ENCODE measurements at regions not wholly inside any gene's neighbourhood (a gene's known extent, or its start where the extent isn't known, plus 50 kb on each side); places are given as distances from the start of the nearest gene placed in this dataset.

DNA sequence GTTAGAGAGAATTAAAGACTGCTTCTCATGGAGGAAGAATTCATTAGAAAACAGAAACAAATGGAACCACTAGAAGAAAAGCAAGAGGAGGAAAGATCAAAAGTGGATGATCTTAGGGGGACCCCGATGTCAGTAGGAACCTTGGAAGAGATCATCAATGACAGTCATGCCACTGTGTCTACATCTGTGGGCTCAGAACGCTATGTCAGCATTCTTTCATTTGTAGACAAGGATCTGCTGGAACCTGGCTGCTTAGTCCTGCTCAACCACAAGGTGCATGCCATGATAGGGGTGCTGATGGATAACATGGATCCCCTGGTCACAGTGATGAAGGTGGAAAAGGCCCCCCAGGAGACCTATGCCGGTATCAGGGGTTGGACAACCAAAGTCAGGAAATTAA lies 154.4 kb upstream of the CHRM2 start:
- DNase-seq (ENCODE audit: extremely low read depth, low read depth), result no peak
- TF ChIP-seq, protein P1, sequence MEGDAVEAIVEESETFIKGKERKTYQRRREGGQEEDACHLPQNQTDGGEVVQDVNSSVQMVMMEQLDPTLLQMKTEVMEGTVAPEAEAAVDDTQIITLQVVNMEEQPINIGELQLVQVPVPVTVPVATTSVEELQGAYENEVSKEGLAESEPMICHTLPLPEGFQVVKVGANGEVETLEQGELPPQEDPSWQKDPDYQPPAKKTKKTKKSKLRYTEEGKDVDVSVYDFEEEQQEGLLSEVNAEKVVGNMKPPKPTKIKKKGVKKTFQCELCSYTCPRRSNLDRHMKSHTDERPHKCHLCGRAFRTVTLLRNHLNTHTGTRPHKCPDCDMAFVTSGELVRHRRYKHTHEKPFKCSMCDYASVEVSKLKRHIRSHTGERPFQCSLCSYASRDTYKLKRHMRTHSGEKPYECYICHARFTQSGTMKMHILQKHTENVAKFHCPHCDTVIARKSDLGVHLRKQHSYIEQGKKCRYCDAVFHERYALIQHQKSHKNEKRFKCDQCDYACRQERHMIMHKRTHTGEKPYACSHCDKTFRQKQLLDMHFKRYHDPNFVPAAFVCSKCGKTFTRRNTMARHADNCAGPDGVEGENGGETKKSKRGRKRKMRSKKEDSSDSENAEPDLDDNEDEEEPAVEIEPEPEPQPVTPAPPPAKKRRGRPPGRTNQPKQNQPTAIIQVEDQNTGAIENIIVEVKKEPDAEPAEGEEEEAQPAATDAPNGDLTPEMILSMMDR (IDR thresholded peaks at IDR 0.05; ENCODE audit: low read depth, low read length), result no peak

DNA sequence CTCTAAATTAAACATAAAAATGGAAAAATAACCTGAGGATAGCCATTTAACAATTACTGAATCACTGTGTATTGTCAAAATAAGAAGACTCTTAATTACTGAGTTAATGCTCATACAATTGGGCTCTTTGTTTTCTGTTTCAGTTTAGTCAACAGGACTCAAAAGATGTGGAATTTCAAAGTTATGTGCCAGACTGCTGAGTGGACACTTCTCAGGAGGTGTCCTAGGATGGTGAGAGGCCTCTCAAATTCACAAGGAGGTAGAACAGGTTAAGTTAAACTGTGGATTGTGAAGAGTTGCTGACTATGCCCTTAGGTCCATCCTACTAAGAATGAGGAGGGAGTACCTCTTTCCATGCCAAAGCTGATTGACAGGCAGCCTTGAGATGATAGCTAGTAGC lies 157.7 kb upstream of the CHRM2 start:
- DNase-seq (ENCODE audit: extremely low read depth, low read depth), result no peak
- TF ChIP-seq, protein P1 (IDR thresholded peaks at IDR 0.05; ENCODE audit: low read depth, low read length), result no peak

DNA sequence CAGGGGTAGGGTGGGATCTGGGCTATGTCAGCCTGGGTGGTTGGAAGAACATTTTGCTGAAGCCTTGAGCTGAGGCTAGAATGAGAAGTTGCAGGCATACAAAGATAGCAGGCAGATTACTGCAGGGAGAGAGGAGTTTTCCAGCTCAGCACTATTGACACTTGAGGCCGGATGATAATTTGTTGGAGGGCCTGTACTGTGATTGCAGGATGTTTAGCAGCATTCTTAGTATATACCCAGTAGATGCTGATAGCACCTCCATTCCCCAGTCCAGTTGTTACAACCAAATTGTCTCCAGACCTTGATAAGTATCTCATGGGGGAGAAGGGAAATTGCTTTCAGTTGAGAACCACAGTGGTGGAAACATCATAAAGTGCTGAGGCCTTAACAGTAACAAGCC lies 158.6 kb upstream of the CHRM2 start:
- TF ChIP-seq, protein P1 (IDR thresholded peaks at IDR 0.05; ENCODE audit: low read depth, low read length), result no peak
- no peak for DNase-seq (ENCODE audit: extremely low read depth, low read depth)

DNA sequence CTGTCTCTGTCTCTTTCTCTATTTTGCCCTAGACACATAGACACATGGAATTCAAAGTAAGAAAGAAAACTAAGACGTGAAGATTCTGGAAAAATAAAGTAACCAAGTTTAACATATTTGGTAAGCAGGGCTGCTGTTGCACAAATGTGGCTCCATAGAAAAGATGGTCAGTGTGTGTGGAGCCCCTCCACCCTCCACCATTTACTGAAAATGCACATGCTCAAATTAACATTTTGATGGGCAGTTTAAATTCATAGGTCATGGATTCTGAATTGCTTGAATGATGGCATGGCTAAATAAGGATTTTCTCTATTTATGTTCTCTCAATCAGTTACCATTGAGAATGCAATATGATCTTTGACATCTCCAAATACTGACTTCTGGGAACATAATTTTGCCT lies 165.5 kb upstream of the CHRM2 start:
- no peak for DNase-seq (ENCODE audit: extremely low read depth, low read depth)
- TF ChIP-seq, protein P1 (IDR thresholded peaks at IDR 0.05; ENCODE audit: low read depth, low read length), result no peak

DNA sequence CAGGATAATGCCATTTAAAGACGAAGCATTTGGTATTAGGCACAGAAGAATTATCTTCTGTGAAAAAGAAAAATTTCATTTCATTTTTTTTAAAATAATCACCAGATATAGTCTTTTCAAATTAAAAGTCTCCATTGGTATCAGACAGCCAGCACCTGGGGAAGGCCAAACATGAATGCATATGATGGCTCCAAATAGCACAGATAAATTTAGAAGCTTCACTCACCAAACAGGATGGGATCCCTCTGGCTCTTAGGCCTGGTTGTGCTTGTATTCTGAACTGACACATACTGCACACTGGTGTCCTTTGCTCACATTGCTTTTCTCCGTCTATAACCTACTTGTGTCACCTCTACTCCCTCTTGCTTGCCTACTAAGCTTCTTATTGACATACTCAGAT lies 169.5 kb upstream of the CHRM2 start:
- TF ChIP-seq, protein P1 (IDR thresholded peaks at IDR 0.05; ENCODE audit: low read depth, low read length), result no peak
- no peak for DNase-seq (ENCODE audit: extremely low read depth, low read depth)

DNA sequence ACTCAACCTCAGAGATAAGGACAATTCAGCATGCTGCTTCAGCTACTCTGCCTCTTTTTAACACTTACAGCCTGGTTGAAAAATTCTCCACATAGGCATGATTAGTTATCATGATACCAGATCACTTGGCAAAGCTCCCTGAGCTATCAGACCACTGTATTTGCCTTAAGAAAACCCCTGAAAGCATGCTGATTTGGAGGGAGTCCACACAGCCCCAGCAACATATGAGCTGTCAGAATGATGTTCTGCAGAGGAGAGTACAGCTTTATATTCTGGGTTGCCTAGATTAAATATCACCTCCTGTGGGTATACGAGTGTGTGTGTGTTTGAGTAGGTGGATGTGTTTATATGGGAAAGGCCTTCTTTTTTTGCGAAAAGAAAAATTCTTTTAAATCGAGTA lies 170.2 kb upstream of the CHRM2 start:
- TF ChIP-seq, protein P1 (IDR thresholded peaks at IDR 0.05; ENCODE audit: low read depth, low read length), result no peak
- DNase-seq (ENCODE audit: extremely low read depth, low read depth), result no peak

DNA sequence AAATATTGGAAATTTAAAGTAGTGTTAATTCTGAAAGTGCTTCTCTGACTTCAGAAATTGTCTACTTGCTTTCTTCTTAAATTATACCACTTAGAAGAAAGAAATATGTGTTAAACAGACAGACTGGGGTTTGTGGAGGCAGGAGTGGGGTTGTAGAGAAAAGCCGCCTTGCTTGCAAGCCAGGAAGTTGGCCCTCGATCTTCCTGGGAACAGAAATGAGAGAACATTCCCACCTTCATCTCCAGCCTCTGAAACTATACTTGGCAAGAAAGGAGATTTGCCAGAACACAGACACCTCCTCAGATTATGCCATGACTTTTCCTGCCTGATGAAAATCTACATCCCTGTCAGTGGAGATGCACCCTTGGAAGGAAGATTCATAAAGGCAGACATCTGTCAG lies 171.2 kb upstream of the CHRM2 start:
- no peak for DNase-seq (ENCODE audit: extremely low read depth, low read depth)
- TF ChIP-seq, protein P1 (IDR thresholded peaks at IDR 0.05; ENCODE audit: low read depth, low read length), result no peak
